ENCODE measurements at regions not wholly inside any gene's neighbourhood (a gene's known extent, or its start where the extent isn't known, plus 50 kb on each side); places are given as distances from the start of the nearest gene placed in this dataset.

GRCh38 chr14:89040460-89041256 is 216.2 kb downstream of the TTC8 start (continued):
- TF ChIP-seq USF2 (IDR thresholded peaks at IDR 0.05; ENCODE audit: low read length) (no peak), KDM1A (IDR thresholded peaks at IDR 0.05; ENCODE audit: borderline replicate concordance, low read length) (no peak), SIX5 (IDR thresholded peaks at IDR 0.05; ENCODE audit: low read depth, low read length) (no peak), JUN (IDR thresholded peaks at IDR 0.05; ENCODE audit: low read depth, low read length) (no peak), SIN3A (conservative IDR thresholded peaks at IDR 0.05 in 1 of 2, IDR thresholded peaks at IDR 0.05 in 1 of 2; ENCODE audit: low read depth in 1 of 2, low read length in 2 of 2) (0 out of 4 replicates have a peak, but pooled peaks of 1 of the 2 experiments have one; percentile 16), TCF12 (IDR thresholded peaks at IDR 0.05; ENCODE audit: low read depth, low read length) (no peak), EZH2 (IDR thresholded peaks at IDR 0.05; ENCODE audit: low read depth, low read length, severe bottlenecking) (no peak), KDM5A (IDR thresholded peaks at IDR 0.05; ENCODE audit: low read length) (no peak), TAF7 (optimal IDR thresholded peaks at IDR 0.05; ENCODE audit: borderline replicate concordance, low read depth, low read length) (no peak), RBBP5 (IDR thresholded peaks at IDR 0.05; ENCODE audit: borderline replicate concordance, low read depth, low read length) (peak; percentile 70; the same call in 1 of the 2 replicates), HDAC6 (IDR thresholded peaks at IDR 0.05; ENCODE audit: low read depth, low read length) (no peak), NRF1 (IDR thresholded peaks at IDR 0.05; ENCODE audit: low read depth, low read length) (no peak), BCL11A (IDR thresholded peaks at IDR 0.05; ENCODE audit: low read depth in 2 of 2, low read length in 2 of 2) (no peak), GTF2F1 (IDR thresholded peaks at IDR 0.05; ENCODE audit: borderline replicate concordance, low read depth, low read length) (no peak), CBX5 (IDR thresholded peaks at IDR 0.05; ENCODE audit: low read depth, low read length) (no peak), BACH1 (IDR thresholded peaks at IDR 0.05; ENCODE audit: low read length) (no peak)
- TF ChIP-seq, protein P1, sequence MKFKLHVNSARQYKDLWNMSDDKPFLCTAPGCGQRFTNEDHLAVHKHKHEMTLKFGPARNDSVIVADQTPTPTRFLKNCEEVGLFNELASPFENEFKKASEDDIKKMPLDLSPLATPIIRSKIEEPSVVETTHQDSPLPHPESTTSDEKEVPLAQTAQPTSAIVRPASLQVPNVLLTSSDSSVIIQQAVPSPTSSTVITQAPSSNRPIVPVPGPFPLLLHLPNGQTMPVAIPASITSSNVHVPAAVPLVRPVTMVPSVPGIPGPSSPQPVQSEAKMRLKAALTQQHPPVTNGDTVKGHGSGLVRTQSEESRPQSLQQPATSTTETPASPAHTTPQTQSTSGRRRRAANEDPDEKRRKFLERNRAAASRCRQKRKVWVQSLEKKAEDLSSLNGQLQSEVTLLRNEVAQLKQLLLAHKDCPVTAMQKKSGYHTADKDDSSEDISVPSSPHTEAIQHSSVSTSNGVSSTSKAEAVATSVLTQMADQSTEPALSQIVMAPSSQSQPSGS (IDR thresholded peaks at IDR 0.05; ENCODE audit: low read length), result no peak

All from H1 (cell line).